GM19023 (cell line): ENCODE measurements at regions not wholly inside any gene's neighbourhood (a gene's known extent, or its start where the extent isn't known, plus 50 kb on each side); places are given as distances from the start of the nearest gene placed in this dataset.
"Not testable (repeated sequence)": the region's sequence is repeated elsewhere in the genome, so short reads cannot be mapped to it uniquely, and the experiment has no call there.

ENCODE experiments used
- ATAC-seq: cut with Tn5 transposase; IDR thresholded peaks from one replicate; pipeline ENCODE4 v1.9.1; 2021; ENCODE audit warnings: mild to moderate bottlenecking, moderate library complexity; ENCODE audit not compliant: unreplicated experiment

DNA sequence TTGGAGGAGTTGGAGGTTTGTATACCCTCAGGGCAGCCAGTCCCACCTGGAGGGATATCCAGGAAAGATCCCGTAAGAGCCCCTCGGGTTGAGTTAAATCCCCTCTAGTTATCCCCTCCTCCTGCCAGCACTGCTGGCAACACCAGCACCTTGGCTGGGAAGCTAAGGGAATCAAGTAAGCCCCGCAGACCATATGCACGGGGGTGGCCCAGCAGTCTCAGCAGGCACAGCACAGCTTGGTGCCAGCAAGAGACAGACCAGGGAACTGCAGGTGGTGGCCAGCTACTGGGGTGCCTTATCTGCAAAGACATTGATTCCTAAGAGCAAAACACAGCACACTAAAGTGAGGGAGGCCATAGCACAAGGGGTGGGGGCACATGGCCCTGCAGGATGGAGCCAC lies 173.8 kb downstream of the GOLGA6L4 start:
- not testable (repeated sequence) for ATAC-seq

GRCh38 chr15:84421513-84422181 lies 179.2 kb upstream of the ZSCAN2 start:
- ATAC-seq, result not testable (repeated sequence)

DNA sequence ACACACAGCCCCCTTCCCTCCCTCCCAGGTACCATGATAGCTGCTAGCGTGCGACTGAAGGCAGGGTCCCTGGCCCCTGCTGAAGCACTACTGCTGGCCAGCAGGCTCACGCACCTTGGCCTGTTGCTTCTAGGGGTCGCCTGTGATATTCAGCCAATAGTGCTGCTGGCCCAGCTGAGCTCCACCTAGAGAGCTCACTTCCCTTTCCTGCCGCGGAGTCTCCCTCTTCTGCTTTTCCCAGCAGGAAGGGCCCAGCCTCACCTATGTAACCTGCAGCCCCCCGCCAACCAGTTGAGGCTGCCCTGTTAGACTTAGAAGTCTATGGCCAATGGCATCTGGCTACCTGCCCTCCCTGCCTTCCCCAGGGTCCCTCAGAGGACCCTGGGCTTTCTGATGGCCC lies 175.5 kb upstream of the ZSCAN2 start:
- ATAC-seq, result not testable (repeated sequence)

- ATAC-seq, result not testable (repeated sequence)
Observed at GRCh38 chr15:84473305-84473877, 127.4 kb upstream of the ZSCAN2 start.

DNA sequence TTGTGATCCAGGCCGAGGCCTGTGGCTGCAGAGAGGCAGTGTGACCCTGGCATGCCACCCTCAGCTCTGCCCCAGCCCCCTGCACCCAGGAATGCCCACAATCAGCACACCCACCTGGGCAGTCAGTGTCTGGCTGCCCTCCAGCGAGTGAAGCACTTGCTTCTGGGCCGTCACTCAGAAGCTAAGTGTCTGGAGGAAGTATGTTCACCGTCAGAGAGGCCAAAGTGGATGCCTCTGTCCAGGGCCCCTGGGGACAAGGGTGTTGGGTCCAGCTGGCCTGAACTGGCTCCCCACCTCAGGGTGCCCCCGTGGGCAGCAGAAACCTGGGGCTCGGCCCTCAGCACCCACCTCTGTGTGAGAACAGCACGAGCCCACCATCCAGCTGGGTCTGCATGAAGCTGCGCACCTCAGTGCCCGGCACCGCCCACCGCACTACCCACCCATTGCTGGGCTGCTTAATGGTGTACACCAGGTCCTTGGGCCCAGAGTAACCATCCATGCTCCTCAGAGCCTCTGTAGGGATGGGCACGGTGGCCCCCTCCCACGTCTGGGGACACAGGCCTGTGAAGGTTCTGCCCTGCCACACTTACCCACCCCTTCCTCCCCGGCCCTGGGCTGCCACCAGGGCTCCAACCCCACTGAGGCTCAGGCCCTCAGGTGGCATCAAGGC lies 124.3 kb upstream of the ZSCAN2 start:
- ATAC-seq, result not testable (repeated sequence)

GRCh38 chr15:84477550-84477949 lies 123.3 kb upstream of the ZSCAN2 start:
- peak; percentile 90 for ATAC-seq

DNA sequence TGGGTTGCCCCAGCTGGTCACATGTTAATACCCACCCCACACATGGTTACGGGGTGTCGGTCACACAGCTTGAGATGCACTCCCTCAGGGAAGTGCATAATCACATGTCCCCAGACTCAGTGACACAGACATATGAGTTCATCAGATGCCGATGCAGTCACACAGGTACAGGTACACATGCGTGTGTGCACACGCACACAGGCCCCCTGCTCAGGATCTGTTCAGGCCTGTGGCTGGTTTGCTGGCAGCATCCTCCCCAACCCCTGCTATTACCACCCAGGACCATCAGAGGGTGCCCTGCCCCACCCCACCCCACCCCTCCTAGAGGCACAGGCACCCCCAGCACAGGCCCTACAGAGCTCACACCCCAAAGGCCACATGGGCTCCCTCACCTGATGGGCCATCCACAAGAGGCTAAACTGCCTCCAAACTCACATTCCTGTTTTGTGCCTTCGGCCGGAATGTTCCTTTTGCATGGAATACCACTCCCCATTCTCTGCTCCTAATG lies 120.6 kb upstream of the ZSCAN2 start:
- ATAC-seq, result not testable (repeated sequence)

DNA sequence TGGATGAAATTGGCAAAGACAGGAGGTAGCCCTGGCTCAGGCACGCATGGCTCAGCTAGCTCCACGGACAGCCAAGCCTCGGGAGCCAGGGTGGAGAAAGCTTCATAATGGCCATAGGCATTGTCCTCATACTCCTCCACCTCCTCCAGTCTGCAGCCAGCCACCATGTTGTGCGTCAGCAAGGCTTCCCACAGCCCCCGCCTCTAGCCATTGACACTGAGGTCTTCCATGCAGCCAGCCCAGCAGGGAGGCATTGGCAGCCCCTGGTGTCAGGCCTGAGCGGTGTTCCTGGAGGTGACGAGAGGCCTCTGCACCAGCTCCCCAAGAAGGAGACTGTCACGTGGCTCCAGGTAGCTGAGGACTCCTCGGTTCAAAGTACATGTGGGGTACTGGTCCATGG lies 117.0 kb upstream of the ZSCAN2 start:
- not testable (repeated sequence) for ATAC-seq

GRCh38 chr15:84500165-84500889 lies 100.5 kb upstream of the ZSCAN2 start:
- not testable (repeated sequence) for ATAC-seq

- ATAC-seq, result not testable (repeated sequence)
Observed at GRCh38 chr15:84503101-84503500, 97.7 kb upstream of the ZSCAN2 start.

- not testable (repeated sequence) for ATAC-seq
Observed at GRCh38 chr15:84505552-84505951, 95.3 kb upstream of the ZSCAN2 start.

DNA sequence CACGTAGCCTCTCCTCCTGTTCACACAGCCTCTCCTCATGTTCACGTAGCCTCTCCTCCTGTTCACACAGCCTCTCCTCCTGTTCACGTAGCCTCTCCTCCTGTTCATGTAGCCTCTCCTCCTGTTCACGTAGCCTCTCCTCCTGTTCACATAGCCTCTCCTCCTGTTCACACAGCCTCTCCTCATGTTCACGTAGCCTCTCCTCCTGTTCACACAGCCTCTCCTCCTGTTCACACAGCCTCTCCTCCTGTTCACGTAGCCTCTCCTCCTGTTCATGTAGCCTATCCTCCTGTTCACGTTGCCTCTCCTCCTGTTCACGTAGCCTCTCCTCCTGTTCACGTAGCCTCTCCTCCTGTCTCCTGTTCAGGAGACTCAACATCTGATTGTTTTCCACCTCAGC lies 88.5 kb upstream of the ZSCAN2 start:
- not testable (repeated sequence) for ATAC-seq

GRCh38 chr15:84516773-84517172 lies 84.0 kb upstream of the ZSCAN2 start:
- not testable (repeated sequence) for ATAC-seq

DNA sequence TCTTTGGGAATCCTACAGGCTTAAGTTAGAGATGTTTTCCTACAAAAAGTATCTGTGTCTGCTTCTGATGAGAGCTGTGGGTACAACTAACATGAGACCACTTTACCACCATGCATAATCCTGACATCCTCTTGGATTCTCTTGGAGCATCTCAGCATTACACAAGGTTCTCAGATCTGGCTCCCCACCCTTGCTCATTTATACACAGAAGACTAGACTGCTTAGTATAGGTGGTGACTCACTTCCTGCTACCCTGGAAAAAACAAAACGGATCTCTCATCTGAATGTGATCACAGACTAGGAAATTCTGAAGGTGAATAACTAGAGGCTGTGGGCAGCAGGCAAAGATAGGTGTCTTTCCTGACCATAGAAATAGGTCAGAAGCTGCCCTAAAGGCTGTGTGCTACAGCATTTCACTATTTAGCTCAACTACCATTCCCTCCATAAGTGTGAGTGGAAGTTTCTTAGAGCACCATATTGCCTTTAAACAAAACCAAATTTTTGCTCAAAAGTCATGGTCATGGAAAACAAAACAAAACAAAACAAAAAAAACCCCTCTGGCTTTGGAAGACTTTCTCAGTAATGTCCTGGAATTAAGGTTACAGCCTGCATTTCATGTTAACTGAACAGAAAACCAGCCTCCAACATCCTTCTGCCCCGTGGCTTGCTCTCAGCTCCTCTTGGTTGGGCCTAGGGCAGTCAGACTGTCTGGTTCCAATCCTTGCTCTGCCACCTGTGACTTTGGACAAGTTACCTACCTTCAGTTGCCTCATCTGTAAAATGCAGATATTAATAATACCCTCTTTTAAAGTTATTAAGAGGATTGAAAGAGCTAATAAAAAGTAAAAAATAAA lies 75.1 kb upstream of the ZSCAN2 start:
- not testable (repeated sequence) for ATAC-seq

DNA sequence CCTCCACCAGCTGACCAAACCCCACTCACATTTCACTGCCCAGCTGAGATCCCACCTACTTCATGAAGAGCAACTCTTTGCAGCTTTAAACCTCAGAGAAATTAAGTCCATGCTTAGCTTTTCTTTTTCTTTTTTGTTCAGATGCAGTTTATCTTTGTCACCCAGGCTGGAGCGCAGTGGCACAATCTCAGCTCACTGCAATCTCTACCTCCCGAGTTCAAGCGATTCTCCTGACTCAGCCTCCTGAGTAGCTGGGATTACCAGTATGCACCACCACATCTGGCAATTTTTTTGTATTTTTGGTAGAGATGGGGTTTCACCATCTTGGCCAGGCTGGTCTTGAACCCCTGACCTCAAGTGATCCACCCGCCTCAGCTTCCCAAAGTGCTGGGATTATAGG lies 70.1 kb upstream of the ZSCAN2 start:
- ATAC-seq, result not testable (repeated sequence)

GRCh38 chr15:84531223-84531622 lies 69.6 kb upstream of the ZSCAN2 start:
- ATAC-seq, result not testable (repeated sequence)

- ATAC-seq, result not testable (repeated sequence)
Observed at GRCh38 chr15:84531709-84532367, 69.0 kb upstream of the ZSCAN2 start.

- ATAC-seq, result not testable (repeated sequence)
Observed at GRCh38 chr15:84533705-84534104, 67.1 kb upstream of the ZSCAN2 start.

- not testable (repeated sequence) for ATAC-seq
Observed at GRCh38 chr15:84534561-84535235, 66.1 kb upstream of the ZSCAN2 start.
